ENCODE measurements at regions not wholly inside any gene's neighbourhood (a gene's known extent, or its start where the extent isn't known, plus 50 kb on each side); places are given as distances from the start of the nearest gene placed in this dataset.

GRCh38 chr7:128168667-128169210 lies 72.3 kb upstream of the LEP start:
- DNase-seq, result peak; percentile 38

GRCh38 chr7:128170461-128170860 lies 70.6 kb upstream of the LEP start:
- no peak for DNase-seq

- no peak for DNase-seq
Measured at GRCh38 chr7:128171342-128171918, 69.6 kb upstream of the LEP start.

- DNase-seq, result no peak
Measured at GRCh38 chr7:128172151-128172550, 68.9 kb upstream of the LEP start.

DNA sequence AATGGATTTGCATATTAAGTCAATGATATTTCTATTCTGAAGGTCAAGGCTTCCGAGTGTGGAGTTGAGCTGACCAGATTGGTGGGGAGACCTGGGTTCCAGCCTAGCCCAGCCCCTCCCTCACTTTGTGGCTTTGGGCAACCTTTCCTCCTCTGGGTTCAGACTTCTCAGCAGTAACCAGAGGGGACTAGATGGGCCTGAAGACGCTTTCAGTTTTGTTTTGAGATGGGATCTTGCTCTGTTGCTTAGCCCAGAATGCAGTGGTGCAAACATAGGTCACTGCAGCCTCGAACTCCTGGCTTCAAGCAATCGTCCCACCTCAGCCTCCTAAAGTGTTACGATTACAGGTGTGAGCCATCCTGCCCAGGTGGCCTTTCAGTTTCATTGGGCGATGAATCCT lies 68.1 kb upstream of the LEP start:
- no peak for DNase-seq

DNA sequence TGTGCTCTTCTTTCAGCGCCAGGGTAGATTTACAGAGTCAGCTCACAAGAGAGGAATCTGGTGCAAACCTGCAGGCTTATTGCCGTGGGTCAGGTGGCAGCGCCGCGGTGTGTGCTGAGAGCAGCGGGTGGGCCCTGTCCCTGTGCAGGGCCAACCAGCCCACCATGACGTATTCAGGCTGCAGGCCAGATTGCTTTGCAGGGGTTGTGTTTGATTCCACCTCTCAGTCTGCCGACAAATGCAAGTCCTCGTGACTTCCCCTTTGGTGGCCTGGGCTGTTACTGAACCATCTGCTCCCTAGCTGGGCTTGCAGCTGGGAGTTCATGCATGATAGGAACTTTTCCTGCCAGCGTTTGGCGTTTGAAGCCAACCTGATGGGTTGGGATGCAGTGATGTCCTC lies 66.7 kb upstream of the LEP start:
- no peak for DNase-seq

DNA sequence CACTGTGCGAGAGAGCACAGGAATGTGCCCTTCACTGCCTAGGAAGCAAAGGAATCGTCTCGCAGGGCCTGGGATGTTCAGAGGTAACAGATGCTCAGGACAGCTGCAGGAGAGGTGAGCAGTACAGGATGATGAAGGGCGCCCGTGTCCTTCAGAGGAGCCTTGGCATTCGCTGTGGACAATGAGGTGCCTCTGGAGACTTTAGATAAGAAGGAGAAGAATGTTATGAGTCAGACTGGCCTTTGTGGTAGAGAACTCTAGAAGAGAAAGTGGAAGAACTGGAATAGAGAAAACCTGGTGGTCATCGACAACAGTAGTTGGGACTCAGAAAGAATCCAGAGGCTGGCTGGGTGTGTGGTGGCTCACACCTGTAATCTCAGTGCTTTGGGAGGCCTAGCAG lies 64.4 kb upstream of the LEP start:
- DNase-seq, result no peak

- no peak for DNase-seq
Measured at GRCh38 chr7:128177768-128178550, 63.1 kb upstream of the LEP start.

DNA sequence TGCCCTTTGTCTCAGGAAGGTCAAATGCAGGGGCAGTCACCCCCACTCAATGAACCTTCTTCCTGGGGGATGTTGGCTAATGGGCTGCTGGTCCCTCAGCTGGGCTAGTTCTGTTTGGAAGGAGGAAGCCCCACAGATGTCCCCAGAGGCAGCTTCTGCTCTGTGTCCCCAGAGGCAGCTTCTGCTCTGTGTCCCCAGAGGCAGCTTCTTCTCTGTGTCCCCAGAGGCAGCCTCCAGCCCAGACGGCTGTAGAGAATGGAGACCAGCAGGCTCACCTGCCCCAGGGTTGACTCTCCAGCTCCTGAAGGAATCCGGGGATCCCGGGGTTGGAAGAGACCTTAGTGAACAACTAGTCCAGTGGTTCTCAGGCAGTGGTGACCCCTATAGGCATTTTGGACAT lies 62.5 kb upstream of the LEP start:
- DNase-seq, result no peak

- DNase-seq, result no peak
Measured at GRCh38 chr7:128188396-128189230, 52.5 kb upstream of the LEP start.

DNA sequence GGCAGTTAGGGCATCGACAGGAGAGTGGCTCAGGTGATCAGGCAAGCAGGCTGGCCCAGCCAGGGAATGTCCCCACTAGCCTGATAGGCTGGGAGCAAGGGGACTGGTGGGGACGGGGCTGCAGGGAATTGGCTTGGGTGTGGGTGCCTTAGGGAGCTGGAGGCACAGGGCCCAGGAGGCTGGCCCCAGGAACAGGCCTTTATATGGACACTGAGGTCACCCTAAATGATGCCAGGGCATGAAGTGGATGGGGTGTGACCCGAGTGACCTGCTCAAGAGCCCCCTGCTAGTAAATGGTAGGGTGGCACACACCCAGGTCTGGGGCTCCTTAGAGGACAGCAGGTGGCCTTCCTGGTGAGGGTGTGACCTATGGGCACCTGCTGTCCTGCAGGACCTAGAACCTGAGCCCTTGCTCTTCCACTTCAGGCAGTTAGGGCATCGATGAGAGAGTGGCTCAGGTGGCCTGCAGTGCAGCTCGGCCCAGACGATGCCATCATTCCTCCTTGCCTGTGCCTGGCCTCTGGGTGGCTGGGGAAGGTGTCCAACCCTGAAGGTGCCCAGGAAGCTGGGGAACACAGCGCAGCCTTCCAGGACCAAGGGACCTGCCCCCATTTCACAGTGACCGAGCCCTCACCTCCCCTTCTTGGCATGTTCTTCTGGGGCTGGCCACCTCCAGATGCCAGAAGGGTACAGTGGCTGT lies 51.7 kb upstream of the LEP start:
- DNase-seq, result no peak

DNA sequence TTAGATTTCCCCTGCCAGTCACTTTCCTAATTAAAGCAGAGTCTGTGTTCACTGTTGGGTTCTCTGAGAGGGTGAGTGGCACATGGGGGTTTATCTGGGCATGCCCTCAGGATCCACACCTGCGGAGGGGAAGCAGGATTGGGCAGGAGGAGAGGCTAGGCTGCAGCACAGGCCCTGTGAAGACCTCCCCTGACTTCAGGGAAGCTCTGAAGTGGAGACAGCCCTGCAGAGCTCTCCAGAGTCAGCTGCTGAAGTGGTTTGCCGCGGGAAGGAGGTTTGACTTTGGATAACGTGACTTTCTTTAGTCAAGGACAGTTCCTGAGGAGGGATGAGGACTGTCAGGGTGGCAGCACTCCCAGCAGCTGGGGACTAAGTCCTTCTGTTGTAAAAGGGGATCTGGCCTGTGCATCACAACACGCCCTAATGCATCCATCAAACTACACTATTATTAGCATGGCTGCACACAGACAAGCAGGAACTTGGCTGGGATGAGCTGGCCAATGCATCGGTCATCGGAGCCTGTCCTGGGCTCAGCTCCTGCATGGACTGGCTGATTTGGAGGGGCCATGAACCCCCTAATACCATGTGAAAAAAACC lies 50.9 kb upstream of the LEP start:
- DNase-seq, result no peak

DNA sequence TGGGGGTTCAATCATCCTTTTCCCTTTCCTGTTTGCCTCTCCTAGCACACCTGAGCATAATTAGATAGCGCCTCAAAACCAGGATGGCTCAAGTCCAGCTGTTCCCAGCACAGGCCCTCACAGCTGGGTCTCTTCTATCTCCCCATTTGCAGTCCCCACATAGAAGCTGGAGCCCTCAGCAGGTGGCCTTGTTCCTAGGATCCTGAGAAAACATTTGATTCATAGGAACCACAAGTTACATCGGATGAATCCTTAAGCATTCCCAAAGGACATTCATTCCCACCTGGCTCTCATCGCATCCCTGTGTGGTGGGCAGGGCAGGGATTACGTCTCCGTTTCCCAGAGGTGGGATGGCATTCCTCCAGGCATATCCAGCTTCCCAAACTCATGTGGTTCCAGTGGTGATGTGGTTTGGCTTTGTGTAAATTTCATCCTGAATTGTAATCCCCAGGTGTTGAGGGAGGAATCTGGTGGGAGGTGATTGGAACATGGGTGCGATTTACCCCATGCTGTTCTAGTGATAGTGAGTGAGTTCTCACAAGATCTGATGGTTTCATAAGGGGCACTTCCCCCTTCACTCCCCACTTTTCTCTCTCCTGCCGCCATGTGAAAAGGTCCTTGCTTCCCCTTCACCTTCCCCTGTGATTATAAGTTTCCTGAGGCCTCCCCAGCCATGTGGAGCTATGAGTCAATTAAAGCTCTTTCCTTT lies 49.8 kb upstream of the LEP start:
- DNase-seq, result no peak

Measured in hematopoietic multipotent progenitor cell treated with erythropoietin and hydrocortisone succinate and interleukin-3 and kit ligand, for 6 days (in vitro differentiated cells).